OCI-LY7 (cell line): ENCODE measurements at regions not wholly inside any gene's neighbourhood (a gene's known extent, or its start where the extent isn't known, plus 50 kb on each side); places are given as distances from the start of the nearest gene placed in this dataset.

ENCODE experiments used
- CTCF ChIP-seq: fragments of 200-600 bp; sonication (generic); conservative IDR thresholded peaks from 2 replicates; pipeline ENCODE4 v1.5.1; 2014; ENCODE audit warnings: mild to moderate bottlenecking, antibody characterized with exemption, low read length, moderate library complexity, mixed read lengths
- EZH2phosphoT487 ChIP-seq: fragments of 200-600 bp; sonication (generic); IDR thresholded peaks from 2 replicates; pipeline ENCODE4 v1.6.1; 2018; ENCODE audit warnings: low read depth, borderline replicate concordance, mild to moderate bottlenecking, mixed run types, antibody characterized with exemption, low read length, moderate library complexity, mixed read lengths

- no peak for TF ChIP-seq CTCF
- TF ChIP-seq EZH2phosphoT487, result no peak
Observed at GRCh38 chr12:97398704-97399103, 63.9 kb upstream of the RMST start.
